C4-2B (cell line): ENCODE measurements at regions not wholly inside any gene's neighbourhood (a gene's known extent, or its start where the extent isn't known, plus 50 kb on each side); places are given as distances from the start of the nearest gene placed in this dataset.

Source experiments
- H3K27ac ChIP-seq: fragments of 450-650 bp; 2 replicates; pipeline ENCODE4 v1.5.1; 2017
- ZFX ChIP-seq: fragments of 450-650 bp; IDR thresholded peaks from 2 replicates; pipeline ENCODE4 v1.6.1; 2017
- TF ChIP-seq, protein P1 (sequence below): fragments of 450-650 bp; conservative IDR thresholded peaks from 2 replicates; pipeline ENCODE4 v1.5.1; 2017; ENCODE audit warnings: mild to moderate bottlenecking

DNA sequence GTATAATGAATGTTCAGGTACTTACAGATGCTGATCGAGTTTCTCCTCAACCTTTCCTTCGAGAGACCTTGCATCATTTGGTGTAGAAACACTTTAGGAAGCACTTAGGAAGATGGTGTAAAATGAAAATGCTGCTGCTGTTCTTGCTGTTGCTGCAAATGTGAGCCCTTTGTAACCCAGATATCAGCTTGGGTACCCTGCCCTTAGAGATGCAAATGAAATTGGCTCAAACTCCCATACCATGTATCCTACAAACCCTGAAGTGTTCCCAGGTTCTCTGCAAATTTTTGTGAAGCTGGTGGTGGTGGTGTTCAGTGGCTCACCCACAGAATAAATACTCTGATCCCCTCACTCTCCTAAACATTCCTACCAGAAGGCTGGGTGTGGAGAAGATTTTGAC is 130.8 kb downstream of the SLC25A47 start:
- H3K27ac ChIP-seq = no peak overlapping the region
- TF ChIP-seq, protein P1, sequence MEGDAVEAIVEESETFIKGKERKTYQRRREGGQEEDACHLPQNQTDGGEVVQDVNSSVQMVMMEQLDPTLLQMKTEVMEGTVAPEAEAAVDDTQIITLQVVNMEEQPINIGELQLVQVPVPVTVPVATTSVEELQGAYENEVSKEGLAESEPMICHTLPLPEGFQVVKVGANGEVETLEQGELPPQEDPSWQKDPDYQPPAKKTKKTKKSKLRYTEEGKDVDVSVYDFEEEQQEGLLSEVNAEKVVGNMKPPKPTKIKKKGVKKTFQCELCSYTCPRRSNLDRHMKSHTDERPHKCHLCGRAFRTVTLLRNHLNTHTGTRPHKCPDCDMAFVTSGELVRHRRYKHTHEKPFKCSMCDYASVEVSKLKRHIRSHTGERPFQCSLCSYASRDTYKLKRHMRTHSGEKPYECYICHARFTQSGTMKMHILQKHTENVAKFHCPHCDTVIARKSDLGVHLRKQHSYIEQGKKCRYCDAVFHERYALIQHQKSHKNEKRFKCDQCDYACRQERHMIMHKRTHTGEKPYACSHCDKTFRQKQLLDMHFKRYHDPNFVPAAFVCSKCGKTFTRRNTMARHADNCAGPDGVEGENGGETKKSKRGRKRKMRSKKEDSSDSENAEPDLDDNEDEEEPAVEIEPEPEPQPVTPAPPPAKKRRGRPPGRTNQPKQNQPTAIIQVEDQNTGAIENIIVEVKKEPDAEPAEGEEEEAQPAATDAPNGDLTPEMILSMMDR = no peak
- TF ChIP-seq ZFX = no peak

- H3K27ac ChIP-seq = no peak overlapping the region
- TF ChIP-seq ZFX = no peak
- TF ChIP-seq, protein P1 = no peak
Measured at GRCh38 chr14:100454437-100454836, 131.3 kb downstream of the SLC25A47 start.

GRCh38 chr14:100463937-100464336 is 123.3 kb downstream of the BEGAIN start:
- no peak overlapping the region for H3K27ac ChIP-seq
- TF ChIP-seq, protein P1 = no peak
- TF ChIP-seq ZFX = no peak

GRCh38 chr14:100466111-100466856 is 120.9 kb downstream of the BEGAIN start:
- H3K27ac ChIP-seq = no peak overlapping the region
- TF ChIP-seq, protein P1 = no peak
- no peak for TF ChIP-seq ZFX

- no peak overlapping the region for H3K27ac ChIP-seq
- TF ChIP-seq ZFX = no peak
- TF ChIP-seq, protein P1 = no peak
Measured at GRCh38 chr14:100467046-100467750, 120.0 kb downstream of the BEGAIN start.

- H3K27ac ChIP-seq = no peak overlapping the region
- TF ChIP-seq ZFX = no peak
Measured at GRCh38 chr14:100467939-100468338, 119.3 kb downstream of the BEGAIN start.

- H3K27ac ChIP-seq = no peak overlapping the region
- TF ChIP-seq ZFX = no peak
- TF ChIP-seq, protein P1 = no peak
Measured at GRCh38 chr14:100468557-100468956, 118.7 kb downstream of the BEGAIN start.
